ENCODE measurements at regions not wholly inside any gene's neighbourhood (a gene's known extent, or its start where the extent isn't known, plus 50 kb on each side); places are given as distances from the start of the nearest gene placed in this dataset.
A peak's percentile ranks its signal among the peaks of the same experiment; 100 is the strongest.

DNA sequence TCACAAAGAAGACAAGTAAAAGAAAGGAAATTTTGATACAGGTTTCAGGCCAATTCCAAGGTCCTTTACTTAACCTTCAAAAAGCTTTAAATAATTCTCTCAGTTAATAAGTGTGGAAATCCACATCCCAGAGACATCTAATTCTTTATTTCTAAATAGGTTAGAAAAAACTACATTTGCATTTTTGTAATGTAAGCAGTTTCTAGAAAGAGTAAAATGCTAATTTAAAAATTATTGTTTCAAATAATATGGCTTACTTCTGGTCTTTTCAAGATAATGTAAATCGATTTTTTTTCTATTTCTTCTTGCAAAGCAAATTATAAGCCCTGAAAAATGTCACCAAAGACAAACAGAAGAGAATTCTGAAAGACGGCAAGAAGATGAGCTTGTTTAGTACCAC, 180.4 kb upstream of the HHIP start:
- no peak for DNase-seq

GRCh38 chr4:144480068-144480467, 165.9 kb upstream of the HHIP start:
- no peak for DNase-seq

DNA sequence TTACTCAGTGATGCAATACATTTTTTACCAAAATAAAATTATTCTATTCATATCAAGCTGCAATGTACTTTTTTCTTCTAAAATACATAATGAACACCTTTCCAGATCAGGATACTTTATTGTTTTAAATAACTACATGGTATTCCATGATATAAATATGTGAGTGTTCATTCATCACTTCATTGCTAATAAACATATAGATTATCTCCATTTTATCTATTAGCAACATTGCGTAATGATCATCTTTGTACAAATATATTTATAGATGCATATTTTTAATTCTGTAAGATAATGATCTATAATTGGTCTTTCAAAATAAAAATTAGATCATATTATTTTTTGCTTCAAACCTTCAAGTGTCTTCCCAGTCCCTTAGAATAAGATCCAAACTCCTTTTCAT, 156.1 kb upstream of the HHIP start:
- no peak for DNase-seq

- DNase-seq = no peak
Measured at GRCh38 chr4:144494280-144494679, 151.7 kb upstream of the HHIP start.

GRCh38 chr4:144495944-144496343, 150.0 kb upstream of the HHIP start:
- no peak for DNase-seq

- DNase-seq = no peak
Measured at GRCh38 chr4:144499777-144500176, 146.2 kb upstream of the HHIP start.

DNA sequence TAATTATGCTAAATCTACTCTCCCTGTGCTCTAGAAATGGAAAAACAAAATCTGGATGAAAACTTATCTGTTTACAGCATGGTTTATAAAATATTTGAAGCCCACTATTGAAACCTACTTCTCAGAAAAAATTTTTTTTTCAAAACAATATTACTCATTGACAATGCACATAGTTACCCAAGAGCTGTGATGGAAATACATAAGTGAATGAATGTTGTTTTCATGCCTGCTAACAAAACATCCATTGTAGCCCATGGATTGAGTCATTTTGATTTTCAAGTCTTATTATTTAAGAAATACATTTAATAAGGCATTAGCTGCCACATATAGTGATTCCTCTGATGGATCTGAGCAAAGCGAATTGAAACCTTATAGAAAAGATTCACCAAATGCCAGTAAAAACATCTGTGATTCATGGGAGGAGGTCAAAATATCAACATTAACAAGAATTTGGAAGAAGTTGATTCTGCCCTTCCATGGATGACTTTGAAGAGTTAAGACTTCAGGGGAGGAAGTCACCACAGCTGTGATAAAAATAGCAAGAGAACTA, 144.7 kb upstream of the HHIP start:
- DNase-seq = no peak

- DNase-seq = no peak
Measured at GRCh38 chr4:144504883-144505282, 141.1 kb upstream of the HHIP start.

- peak; percentile 18 for DNase-seq
Measured at GRCh38 chr4:144507311-144508101, 138.4 kb upstream of the HHIP start.

DNA sequence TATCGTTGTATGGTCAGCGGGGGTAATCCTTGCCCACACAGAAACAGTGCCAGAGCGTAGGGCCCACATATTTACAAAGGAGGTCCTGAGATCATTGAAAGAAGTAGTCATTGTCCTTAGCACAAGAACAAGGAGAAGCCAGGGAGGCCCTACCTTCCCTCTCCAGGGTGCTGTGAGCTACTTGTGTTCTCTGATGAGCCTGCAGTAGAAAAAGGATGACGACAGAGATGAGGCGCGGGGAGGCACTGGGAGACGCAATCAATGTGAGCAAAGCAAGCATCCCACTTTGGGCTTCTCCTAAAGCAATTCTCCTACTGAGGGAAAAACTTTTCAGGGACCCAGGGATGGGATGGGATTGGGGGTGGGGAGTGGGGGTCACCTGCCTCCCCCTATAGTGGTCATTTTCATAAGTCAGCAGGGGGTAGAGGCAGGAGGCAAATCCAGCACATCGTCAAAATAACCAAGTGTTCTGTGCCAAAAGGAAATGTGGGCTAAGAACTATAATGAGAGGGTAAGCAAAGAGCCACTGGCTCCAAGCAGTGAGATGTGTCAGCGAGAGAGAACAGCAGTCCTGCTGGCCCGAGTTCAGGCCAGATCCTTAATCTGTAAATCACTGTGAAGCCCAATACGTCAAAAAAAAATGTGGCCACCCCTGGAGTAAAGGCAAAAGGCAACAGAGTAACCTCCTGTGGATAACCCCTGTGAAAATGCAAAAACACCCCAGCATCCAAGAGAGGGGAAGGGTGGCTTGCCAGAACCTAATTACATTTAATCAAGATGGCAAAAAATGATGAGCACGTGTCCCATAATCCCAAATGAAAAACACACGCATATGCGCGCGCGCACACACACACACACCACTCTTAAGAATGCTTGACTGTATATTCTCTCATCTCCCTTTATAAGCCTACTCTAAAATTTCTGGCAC, 136.6 kb upstream of the HHIP start:
- DNase-seq = peak; percentile 52

- no peak for DNase-seq
Measured at GRCh38 chr4:144514736-144515135, 131.2 kb upstream of the HHIP start.

GRCh38 chr4:144518181-144518895, 127.6 kb upstream of the HHIP start:
- DNase-seq = peak; percentile 15

DNA sequence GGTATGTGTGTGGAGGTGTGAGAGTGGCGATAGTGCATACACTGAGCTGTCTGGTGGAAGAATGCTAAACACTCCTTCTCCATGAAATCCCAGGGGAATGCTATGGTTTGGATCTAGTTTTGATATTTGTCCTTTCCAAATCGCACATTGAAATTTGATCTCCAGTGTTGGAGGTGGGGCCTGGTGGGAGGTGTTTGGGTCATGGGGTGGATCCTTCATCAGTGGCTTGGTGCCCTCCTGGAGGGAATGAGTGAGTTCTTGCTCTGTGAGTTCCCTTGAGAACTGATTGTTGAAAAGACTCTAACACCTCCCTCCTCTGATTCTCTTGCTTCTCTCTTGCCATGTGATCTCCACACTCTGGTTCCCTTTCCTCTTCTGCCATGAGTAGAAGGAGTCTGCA, 114.1 kb upstream of the HHIP start:
- DNase-seq = peak; percentile 19

- no peak for DNase-seq
Measured at GRCh38 chr4:144547678-144548298, 98.2 kb upstream of the HHIP start.

DNA sequence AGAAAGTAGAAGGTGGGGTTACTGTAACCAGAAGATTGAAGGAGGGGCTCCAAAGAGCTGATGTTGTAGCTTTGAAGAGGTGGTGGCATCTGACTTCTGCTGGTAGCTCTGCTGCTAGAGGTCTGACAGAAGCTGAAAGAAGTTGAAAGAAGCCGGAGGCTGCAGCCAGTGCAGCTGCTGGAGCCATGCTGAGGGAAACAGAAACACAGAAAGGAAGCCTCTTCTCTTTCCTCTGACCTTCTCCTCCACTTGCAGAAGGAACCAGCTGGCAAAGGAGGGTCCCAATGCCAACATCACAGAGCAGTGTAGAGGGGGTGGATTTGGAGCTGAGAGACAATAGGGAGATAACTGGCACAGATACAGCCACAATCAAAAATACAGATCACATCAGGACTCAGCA, 89.3 kb upstream of the HHIP start:
- no peak for DNase-seq

GRCh38 chr4:144557404-144557803, 88.6 kb upstream of the HHIP start:
- peak; percentile 10 for DNase-seq

DNA sequence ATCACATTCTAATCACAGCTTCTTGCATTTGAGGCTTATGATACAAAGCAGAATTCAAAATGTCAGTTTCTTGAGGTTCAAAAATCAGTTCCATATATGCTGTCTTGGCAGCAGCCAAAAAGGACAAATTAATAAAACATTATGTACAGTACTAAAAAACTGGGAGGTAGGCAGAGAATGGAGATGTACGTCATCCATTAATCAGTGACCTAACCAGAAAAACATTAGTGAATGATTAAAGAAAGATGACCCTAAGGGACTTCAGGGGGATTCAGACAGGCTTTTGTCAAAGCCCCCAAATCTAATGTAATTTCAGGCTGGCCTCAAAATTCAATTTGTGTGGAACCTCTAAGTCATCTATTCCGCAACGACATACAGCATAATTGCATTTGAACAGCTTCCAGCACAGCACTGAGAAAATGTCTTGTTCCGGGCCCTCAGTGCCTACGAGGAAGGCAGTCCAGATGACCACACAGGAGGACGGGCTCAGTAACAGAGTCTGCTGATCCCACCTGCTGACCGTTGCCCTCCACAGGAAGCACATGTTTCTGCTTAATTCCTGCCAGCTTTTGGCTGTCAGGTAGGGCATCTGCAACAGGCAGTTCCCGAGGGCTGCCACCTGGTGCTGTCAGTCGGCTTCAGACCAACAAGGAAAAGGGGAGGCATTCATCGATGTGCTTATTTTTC, 83.8 kb upstream of the HHIP start:
- no peak for DNase-seq

- peak; percentile 30 for DNase-seq
Measured at GRCh38 chr4:144564358-144564757, 81.6 kb upstream of the HHIP start.

GRCh38 chr4:144565527-144566195, 80.3 kb upstream of the HHIP start:
- DNase-seq = peak; percentile 64

DNA sequence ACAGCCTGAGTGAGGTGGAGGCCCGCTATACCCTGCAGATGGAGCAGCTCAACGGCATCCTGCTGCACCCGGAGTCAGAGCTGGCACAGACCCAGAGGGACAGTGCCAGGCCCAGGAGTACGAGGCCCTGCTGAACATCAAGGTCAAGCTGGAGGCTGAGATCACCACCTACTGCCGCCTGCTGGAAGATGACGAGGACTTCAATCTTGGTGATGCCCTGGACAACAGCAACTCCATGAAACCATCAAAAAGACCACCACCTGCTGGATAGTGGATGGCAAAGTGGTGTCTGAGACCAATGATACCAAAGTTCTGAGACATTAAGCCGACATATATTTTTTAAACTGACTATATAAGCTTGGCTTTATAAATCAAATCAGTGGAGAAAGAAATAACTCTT, 73.3 kb upstream of the HHIP start:
- DNase-seq = no peak

DNA sequence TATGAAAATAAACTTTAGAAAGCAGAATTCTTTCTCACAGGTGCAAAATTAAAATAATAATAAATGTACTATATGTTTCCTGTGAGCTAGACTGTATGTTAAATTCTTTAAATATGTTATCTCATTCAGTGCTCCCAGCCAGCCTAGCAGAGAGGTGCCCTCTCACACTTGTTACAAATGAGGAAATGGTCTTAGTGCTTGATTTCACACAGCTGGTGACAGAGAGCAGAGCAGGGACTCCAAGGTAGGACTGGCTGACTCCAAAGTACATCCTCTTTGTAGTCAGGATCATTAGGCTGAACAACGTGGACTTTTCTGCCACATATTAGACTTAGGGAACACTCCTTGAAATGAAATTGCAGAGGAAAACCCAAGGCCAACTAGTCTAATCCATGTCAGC, 72.0 kb upstream of the HHIP start:
- DNase-seq = no peak

All from fibroblast of skin of scalp (primary cell).